RWPE1 (cell line): ENCODE measurements at regions not wholly inside any gene's neighbourhood (a gene's known extent, or its start where the extent isn't known, plus 50 kb on each side); places are given as distances from the start of the nearest gene placed in this dataset.
A peak's percentile ranks its signal among the peaks of the same experiment; 100 is the strongest.

Experiments used
- CTCF ChIA-PET: fragments of 350-600 bp; sonication (Branson Sonifier 250); formaldehyde crosslinking; extraction: SDS; loops from one replicate; lab custom pipeline; 2021; lab: Yijun Ruan, JAX
- POLR2A ChIA-PET: fragments of 400-600 bp; formaldehyde crosslinking; extraction: SDS; loops from one replicate; lab custom pipeline; 2020; ENCODE audit warnings: antibody characterized with exemption; ENCODE audit not compliant: low non-redundant PET; lab: Yijun Ruan, JAX
- DNase-seq: peaks from one replicate; pipeline ENCODE4 v3.0.0; 2012; ENCODE audit warnings: low spot score
- H3K27ac ChIP-seq: fragments of 450-650 bp; 2 replicates; pipeline ENCODE4 v1.5.1; 2017
- TF ChIP-seq, protein P1 (sequence below): fragments of 450-650 bp; conservative IDR thresholded peaks from 2 replicates; pipeline ENCODE4 v1.5.1; 2017; ENCODE audit warnings: low read depth, mild to moderate bottlenecking

DNA sequence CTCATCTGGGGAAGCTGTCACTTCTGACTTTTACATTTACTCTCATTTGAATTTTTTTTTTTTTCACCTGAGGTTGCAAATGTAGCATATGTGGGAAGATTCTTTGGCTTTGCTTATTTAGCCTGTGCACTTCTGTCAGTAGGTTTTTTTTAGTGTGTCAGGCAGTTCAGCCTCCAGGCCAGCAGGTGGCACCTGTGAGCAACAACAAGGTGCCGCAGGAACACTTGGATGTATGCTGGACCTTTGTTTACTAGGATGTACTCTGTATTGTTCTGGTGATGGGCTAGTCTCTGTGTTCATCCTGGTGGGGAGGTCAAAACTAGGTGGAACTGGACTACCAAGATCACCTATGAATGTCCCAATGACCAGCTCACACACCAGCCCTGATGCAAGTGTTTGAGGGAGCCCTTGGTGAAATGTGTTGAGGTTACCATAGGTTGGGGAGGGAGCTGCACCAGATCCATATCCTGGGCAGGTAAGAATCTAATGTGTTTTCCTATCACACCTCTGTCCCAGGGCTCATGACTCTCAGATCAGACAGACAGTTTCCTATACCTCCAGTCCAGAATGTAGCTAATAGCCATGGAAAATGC lies 618.2 kb downstream of the BRINP3 start:
- ChIA-PET POLR2A (no interaction called here), CTCF (interaction anchor here (0.5 to 1.3 kb wide), 16 partner anchors 9 to 1670 kb away, joined by 3 to 6 read pairs (median 4); no protein-coding TSS in a partner anchor)

DNA sequence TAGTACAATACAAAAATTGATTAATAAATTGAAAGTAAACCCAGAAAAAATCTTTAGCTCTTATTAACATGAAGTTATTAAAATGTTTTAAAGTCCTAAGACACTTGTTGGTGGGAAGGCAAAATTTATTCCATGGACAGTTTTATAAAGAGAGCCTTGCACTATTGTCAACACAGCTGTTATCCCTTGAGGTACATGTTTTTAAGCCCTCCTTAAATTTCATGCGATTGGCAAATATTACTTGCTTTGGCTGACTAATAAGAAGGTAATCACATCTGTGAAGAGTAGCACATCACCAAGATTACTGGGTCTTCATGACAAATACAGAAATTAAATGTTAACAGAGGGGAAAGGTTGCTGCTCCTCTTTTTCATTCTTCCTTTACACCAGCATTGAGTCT lies 611.1 kb downstream of the BRINP3 start:
- DNase-seq, result no peak
- CTCF ChIA-PET, result no interaction called here
- POLR2A ChIA-PET, result no interaction called here
- TF ChIP-seq, protein P1, sequence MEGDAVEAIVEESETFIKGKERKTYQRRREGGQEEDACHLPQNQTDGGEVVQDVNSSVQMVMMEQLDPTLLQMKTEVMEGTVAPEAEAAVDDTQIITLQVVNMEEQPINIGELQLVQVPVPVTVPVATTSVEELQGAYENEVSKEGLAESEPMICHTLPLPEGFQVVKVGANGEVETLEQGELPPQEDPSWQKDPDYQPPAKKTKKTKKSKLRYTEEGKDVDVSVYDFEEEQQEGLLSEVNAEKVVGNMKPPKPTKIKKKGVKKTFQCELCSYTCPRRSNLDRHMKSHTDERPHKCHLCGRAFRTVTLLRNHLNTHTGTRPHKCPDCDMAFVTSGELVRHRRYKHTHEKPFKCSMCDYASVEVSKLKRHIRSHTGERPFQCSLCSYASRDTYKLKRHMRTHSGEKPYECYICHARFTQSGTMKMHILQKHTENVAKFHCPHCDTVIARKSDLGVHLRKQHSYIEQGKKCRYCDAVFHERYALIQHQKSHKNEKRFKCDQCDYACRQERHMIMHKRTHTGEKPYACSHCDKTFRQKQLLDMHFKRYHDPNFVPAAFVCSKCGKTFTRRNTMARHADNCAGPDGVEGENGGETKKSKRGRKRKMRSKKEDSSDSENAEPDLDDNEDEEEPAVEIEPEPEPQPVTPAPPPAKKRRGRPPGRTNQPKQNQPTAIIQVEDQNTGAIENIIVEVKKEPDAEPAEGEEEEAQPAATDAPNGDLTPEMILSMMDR, result no peak
- no peak overlapping the region for H3K27ac ChIP-seq

More for the DNA sequence above, 618.2 kb downstream of the BRINP3 start:
- TF ChIP-seq, protein P1, result peak; percentile 33; the same call in 1 of the 2 replicates
- H3K27ac ChIP-seq, result no peak overlapping the region
- peak; percentile 5 for DNase-seq

DNA sequence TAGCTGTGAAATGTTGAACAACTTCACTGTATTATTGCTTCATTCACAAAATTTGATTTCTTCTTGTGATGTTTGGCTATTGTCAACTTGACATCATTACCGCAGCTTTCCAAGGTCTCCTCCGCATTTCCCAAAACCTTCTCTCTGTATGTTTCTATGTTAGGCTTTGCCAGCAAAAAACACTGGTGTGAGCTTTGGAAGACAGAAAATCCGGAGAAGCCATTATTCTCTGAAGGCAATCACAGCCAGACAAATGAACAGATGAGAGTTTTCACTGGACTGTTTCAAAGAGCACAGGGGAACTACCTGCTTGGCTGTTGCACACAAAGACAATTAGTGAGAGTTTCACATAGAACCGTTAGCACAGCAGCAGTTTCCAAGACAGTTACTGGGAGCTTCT lies 609.6 kb downstream of the BRINP3 start:
- CTCF ChIA-PET, result no interaction called here
- no peak overlapping the region for H3K27ac ChIP-seq
- TF ChIP-seq, protein P1, result no peak
- no peak for DNase-seq
- POLR2A ChIA-PET, result no interaction called here

DNA sequence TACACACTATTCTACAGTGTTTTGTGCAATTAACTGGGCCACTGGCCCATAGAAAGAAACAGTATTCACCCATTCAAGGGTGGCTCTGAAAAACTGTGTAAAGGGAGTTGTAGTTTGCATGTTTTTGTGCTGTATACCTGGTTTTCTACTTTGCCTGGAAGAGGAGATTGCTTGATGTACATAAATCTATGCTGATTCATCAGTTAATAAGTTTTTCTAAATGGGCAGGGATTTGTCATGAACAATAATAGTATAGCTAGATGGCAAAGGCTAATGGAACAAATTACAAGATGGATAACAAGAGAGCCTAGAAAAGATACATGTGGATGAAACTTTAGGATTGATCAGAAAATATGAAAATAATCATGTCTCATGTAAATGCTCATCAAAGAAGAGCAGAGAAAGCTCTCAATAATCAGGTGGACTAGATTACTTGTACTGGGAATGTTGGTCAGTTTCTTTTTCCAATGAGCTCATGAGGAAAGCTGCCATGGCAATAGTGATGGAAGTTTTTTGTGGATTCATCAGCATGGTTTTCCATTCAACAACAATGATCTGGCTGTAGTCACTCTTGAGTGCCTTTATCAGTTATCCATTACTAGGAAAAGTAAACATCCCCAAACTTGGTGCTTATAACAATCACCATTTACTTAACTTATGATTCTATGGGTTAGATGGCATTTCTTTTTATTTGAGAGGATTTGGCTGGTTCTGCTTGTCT lies 602.8 kb downstream of the BRINP3 start:
- POLR2A ChIA-PET, result no interaction called here
- CTCF ChIA-PET, result interaction anchor here (0.5 to 0.9 kb wide), 2 partner anchors 15 to 16 kb away, joined by 3 to 4 read pairs; no protein-coding TSS in a partner anchor
- no peak overlapping the region for H3K27ac ChIP-seq
- DNase-seq, result no peak
- TF ChIP-seq, protein P1, result no peak

DNA sequence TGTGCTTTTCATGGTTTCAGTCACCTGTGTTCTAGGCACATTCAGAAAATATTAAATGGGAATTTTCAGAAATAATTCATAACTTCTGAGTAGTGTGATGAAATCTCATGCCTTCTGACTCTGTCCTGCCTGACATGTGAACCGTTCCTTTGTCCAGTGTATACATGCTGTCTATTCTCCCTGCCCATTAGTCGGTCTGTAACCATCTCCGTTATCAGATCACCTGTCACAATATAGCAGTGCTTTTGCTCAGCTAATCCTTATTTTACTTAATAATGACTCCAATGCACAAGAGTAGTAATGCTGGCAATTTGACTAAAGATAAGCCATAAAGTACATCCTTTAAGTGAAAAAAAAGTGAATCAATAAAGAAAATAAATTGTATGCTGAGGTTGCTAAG lies 597.5 kb downstream of the BRINP3 start:
- ChIA-PET CTCF (interaction anchor here (0.6 kb wide), 1 partner anchor 450 kb away, joined by 3 read pairs; no protein-coding TSS in a partner anchor), POLR2A (no interaction called here)
- no peak overlapping the region for H3K27ac ChIP-seq
- TF ChIP-seq, protein P1, result no peak
- DNase-seq, result no peak

DNA sequence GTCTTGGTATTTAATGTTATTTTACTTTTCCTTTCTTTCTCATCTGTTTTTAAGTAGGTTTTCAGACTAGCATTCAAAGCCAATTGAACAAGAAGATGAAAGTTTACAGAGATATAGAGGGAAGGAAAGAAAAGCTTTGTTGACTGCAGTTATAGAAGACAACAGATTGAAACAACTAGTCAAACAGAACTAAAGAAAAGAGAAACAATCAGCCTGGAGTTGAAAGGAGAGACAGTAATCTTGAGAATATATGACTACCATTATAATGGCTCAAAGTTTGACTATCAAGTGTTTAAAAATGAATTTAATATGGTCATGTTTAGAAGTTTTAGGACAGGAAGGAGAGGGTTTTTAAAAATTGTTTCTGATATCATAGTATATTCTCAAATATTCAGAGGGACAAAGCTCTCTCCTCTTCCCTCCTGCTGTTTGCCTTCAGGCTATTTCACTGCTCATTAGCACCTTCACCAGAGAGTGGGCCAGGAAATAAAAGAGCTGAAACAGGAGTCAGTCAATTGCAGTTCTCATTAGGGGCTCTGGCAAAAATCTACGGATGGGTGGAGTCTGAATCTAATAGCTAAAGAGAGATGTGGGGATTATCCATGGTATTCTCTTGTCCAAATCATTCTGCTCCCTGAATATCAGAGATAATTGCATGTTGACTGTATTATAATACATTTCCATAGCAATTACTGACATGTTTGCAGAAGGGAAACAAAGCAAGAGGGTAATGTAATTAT lies 577.8 kb downstream of the BRINP3 start:
- POLR2A ChIA-PET, result no interaction called here
- no peak for DNase-seq
- no peak overlapping the region for H3K27ac ChIP-seq
- TF ChIP-seq, protein P1, result no peak
- CTCF ChIA-PET, result interaction anchor here (0.5 to 0.7 kb wide), 3 partner anchors 93 to 670 kb away, joined by 3 to 5 read pairs (median 3); no protein-coding TSS in a partner anchor
